Fibroblast of skin of back (primary cell): ENCODE measurements at regions not wholly inside any gene's neighbourhood (a gene's known extent, or its start where the extent isn't known, plus 50 kb on each side); places are given as distances from the start of the nearest gene placed in this dataset.
"Not testable (repeated sequence)": the region's sequence is repeated elsewhere in the genome, so short reads cannot be mapped to it uniquely, and the experiment has no call there.

Experiments
- DNase-seq: peaks from one replicate; pipeline ENCODE4 v3.0.0-alpha.2; 2013

DNA sequence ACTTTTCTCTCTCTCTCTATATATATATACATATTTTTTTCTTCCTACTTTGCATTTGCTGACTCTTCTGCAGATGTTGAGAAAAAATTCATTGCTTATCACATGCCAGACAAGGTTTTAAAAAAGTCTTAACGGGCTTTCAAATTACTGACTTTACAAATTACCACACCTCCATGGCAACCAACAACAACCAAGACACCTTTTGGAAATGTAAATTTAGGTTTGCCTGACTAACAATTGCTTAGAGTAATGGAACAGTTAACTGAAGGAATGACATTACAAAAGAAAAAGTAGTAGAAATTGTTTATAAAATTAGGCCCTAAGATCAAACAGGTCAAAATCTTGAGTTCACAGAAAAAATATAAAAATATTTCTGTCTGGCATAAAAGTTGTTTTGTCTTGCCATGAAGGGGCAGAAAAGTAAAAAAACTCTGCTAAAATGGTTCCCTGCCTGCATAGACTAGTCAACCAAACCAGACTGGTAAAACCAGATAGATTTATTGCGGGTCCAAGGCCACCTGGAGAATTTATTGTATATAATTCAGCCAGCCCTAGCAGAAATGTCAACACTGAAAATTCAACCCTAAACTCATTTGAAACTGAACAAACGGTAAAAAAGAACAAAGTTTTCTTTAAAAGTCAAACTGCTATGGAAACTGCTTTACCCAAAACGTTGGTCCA, 92.8 kb upstream of the FRMD1 start:
- no peak for DNase-seq

DNA sequence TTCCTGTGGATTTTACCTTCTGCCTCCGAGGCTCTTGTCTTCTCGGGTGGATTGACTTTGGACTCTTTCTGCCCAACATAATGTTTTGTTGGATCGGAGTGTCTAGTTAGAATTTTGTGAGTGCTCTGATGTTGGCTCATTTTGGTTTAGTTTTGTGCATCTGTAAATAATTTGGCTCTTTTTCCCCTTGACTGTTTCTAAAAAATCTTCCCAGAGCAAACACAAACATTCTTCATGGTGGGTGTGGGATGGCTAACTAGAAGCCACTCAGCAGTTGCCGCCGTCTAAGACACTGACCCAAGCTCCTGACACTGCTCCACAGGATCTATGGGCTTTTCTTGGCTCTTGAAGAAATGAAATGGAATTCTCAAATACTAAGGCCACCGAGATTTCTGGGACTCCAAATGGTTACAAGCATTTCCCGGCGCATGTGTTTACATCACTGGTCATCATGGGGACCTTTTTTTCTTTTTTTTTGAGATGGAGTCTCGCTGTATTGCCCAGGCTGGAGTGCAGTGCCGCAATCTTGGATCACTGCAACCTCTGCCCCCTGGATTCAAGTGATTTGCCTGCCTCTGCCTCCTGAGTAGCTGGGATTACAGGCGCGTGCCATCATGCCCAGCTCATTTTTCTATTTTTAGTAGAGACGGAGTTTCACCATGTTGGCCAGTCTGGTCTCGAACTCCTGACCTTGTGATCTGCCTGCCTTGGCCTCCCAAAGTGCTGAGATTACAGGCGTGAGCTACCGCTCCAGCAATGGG, 92.0 kb upstream of the FRMD1 start:
- no peak for DNase-seq

DNA sequence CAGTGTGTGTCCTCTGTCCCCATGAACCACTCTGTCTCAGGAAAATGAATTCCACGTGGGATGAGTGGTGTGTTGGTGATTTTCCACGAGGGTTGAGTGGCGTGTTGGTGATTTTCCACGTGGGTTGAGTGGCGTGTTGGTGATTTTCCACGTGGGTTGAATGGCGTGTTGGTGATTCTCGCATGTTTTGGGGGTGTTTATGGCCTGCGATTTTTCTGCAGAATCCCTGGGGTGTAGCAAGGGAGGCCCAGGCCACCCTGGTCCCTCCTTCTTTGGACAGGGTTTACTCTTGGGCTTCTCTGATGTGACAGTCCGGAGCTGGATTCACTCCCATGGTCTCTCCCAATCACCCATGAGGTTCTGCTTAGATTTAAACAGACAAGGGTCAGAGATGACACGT, 90.6 kb upstream of the FRMD1 start:
- DNase-seq: no peak

DNA sequence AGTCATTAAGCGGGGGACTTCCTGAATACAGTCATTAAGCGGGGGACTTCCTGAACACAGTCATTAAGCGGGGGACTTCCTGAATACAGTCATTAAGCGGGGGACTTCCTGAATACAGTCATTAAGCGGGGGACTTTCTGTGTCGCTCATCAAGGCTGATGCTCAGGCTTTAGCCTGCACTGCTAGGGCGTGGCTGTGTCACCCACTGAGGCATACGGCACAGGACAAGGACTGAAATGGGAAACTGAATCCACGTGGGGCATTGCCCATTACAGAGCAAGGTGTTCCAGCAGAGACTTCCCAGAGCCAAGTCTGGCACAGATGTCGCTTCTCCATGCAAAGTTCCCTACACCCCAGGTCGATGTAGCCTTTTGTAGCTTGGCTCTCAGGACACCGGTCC, 89.9 kb upstream of the FRMD1 start:
- not testable (repeated sequence) for DNase-seq

DNA sequence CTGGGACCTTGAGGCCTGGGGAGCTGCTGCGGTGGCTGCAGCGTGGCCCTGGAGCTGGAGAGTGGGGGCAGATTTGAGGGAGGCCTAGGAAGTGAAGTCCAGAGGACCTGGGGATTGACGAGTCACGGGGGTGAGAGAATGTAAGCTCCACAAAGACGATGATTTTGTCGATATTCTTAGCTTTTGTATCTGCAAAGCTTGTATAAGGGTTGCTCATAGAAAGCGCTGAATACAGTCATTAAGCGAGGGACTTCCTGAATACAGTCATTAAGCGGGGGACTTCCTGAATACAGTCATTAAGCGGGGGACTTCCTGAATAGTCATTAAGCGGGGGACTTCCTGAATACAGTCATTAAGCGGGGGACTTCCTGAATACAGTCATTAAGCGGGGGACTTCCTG, 89.3 kb upstream of the FRMD1 start:
- DNase-seq: not testable (repeated sequence)

DNA sequence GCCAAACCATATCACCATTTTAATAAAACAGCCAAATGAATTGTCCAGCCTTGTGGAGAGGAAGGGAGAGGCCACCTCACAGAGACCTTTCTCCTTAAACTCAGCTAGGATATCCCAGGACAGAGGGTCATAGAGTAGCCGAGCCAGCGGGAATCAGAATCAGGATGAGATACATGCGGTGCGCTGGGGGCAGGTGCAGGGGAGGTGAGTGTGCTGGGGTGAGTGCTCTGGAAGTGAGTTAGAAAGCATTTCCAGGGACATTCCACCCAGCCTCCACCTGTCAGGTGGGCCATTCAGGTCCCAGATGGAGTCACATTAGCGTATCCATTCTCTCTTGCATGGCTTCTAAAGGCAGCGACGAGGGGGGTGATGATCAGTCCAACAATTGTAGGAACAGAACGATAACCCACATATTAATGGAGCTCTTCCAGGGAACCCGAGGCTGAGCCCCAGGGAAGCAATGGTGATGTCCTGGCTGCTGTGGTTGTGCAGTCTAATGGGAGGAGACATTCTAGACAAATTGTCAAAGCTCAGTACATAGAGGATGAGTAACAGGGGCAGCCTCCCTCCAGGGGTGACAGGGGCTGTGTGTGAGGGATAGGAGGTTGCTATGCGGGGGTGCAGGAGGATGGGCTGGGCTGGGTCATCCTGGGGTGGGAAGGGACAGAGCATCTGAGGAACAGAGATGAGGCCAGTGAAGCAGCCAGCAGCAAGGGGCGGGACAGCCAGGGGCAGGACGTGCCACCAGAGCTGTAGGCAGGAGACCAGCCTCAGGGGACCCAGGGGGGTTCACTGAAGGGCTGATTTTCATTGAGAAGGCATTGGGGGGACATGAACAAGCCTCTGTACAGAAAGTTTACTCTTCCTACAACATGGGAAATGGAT, 88.7 kb upstream of the FRMD1 start:
- no peak for DNase-seq

DNA sequence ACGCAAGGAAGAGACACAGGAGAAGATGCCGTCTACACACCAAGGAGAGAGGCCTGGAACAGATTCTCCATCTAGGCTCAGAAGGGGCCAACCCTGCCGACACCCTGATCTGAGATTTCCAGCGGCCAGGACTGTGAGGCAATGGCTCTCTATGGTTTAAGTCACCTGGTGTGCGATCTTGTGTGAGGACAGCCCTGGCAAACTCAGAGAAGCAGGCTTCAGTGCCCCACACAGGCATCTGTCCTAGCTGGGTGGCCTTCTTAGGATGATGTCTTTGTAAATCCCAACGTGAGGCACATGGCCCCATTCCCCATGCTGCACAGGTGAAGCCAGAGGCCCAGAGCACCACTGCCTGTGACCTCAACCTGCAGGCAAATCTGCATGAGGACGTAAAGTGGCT, 87.6 kb upstream of the FRMD1 start:
- no peak for DNase-seq

DNA sequence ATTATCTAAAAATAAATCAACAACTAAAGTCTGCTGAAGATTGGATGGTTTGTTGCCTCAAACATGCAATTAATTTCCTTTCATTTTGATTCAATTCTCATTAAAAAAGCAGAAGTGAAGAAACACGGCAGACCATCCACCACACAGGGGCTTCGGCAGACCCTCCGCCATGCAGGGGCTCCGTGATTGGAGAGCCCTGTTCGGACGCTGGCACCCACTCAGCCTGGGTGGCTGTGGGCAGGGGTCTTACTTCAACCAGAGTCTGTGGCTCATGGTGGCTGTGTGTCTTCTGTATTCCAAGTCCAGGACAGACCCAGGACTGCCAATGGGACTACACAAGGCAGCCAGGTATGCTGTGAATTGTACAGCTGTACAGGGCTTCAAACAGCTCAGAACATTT, 86.9 kb upstream of the FRMD1 start:
- DNase-seq: no peak

DNA sequence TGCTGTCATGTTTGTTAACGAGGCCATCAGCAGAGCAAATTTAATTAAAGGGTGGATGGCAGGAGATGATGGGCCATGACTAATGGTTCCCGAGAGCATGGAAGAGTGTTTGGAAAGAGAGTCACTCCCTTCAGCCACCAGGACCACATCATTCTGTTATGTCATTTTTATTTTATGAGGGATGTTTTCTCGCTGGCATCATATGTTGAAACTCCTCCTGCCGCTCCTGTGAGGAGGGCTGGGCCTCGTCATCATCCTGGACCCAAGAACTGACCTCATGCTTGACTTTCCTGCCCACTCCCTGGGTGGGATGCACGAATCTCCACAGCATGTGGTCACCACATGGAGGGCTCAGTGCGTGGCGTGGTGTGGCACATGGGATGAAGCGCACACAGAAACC, 86.4 kb upstream of the FRMD1 start:
- peak; percentile 64 for DNase-seq

DNA sequence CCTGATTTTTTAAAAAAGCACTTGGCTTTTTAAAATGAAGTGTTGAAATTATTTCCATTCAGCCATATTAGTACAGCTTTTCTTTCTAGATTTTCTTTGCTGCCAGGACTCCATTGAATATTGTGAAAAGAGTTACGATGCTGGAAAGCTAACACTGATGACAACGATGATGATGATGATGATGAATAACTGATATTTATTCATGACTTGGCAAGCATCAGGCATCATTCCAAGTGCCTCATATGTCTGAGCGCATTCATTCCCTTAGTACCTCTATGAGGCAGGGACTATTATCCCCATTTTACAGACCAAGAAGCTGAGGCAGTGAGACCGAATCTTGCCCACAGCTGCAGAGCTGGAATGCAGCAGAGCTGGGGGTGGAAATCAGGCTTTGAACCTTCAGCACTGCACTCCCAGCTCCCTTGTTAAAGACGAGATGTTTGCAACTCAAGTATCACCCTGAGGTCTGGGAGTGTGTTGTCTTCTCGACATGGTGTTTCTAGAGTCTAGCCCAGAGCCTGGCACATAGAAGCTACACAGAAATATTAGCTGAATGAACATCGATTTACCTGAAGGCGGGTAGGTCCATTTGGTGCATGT, 85.5 kb upstream of the FRMD1 start:
- no peak for DNase-seq

DNA sequence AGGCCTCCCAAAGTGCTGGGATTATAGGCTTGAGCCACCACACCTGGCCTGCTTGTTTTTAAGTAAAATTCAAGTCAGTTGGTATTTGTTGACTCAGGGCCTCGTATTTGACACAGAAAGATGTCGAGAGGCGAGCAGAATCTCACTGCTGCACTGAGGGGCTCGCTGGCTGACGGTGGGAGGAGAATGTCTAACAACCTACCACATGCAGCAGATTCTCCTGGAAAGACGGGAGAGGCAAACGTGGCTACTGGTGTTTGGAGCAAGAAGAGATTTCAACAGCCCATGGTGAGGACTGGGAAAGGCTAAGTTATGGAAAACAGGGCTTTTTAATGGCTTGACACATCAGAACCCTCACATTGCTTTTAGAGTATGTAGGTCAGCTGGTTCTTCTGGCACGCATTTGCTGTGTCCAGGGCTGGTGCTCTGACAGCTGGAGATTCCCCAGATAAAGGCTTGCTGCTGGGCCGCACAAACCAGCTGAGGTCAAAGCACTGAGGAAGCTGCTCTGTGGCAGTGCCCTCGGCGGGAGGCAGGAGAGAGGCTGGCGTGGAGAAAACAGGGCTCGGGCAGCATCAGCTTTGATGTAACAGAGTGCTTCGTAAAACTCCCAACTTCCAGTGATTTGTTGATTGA, 84.2 kb upstream of the FRMD1 start:
- no peak for DNase-seq

DNA sequence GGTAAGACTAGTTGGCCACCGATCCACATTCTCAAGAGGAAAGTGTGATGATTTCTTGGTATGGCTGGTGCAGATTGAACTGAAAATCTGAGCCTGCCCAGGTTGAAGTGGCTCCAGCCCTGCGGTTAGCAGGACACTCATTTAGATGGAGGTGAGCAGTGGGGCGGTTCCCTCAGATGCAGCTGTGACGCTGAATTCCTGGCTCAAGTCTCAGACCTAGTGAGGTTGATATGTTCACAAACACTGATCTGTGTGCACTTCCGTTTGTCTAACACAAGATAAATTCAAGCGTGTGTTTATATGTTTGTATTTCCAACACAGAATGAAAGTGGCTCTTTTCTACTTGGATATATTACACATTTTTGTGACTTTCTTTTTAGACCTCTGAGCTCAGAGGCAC, 83.4 kb upstream of the FRMD1 start:
- DNase-seq: no peak

DNA sequence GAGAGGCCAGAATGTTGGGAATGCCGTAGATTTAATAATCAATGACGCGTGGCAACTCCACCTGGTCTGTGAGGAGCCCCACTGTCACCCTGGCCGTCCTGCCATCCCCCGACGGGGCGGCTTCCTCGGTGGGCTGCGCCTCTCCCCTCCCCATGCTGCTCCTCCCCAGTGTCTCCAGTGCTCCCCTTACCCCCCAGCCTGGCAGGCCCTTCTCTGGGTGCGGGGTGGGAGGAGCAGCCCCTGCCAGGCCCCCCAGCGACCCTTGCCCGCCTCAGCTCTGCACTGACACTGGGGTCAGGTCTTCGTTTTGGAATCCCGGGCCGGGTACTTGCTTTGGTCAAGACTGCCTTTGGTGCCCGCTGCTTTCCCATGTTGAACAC, 82.3 kb upstream of the FRMD1 start:
- no peak for DNase-seq

DNA sequence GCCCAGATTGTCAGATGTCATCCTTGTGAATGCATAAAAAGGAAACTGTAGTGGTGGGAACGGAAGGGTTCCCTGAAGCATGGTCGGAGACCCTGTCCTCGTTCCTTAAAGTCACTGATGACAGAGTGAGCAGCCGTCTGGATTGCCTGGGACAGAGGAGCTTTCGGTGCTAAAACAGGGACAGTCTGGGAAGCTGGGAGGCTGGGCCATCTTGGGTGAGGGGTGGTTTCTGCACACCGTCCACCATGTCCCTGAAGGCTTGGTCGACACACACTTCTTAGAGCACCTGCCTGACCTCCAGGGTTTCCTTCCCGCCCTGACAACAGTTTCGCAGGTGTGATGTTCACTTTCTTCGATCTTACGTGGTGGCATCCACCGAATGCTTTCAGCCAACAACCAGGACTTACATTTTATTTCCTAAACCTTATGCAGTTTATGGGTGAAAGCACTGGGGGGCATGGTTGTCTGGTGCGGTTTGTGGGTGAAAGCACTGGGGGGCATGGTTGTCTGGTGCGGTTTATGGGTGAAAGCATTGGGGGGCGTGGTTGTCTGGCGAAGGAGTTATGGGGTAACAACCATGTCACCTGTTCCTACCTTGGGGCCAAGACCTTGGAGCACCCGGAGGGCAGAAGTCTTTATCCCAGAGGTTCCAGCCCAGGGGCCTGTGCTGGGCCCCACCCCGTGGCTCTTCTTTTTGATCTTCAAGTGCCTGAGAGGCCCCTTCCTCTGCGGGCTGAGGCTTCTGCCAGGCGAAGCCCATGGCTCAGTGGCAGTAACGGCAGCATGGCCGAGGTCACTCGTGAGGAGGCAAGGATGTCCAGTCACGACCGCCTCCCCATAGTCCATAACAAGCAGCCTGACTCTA, 81.7 kb upstream of the FRMD1 start:
- DNase-seq: no peak

DNA sequence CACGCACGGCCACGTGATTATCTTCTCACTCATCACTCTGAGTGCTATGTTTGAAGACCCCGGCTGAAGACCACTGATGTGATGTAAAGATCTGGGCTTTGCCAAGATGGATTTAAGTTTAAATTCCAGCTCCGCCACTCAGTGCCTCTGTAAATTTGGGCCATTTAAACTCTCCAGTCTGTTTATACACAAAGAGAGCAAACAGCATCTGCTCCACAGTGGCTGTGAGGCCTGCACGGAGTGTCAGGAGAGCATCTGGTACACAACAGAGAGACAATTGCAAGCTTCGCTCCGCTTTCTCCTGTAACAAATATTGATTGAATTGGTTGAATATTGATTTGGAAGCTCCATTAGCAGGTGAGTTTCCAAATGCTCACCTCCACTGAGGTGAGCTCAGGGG, 80.5 kb upstream of the FRMD1 start:
- no peak for DNase-seq

DNA sequence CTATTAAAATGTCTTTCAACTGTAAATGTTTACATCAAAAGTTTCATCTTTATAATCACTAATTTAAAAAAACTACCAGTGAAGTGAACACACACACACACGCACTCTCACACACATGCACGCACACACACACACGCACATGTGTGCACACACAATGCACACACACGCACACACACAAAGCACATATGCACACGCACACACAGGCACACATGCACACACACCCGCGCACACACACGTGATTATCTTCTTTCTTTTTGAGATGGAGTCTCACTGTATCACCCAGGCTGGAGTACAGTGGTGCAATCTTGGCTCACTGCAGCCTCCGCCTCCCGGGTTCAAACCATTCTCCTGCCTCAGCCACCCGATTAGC, 80.0 kb upstream of the FRMD1 start:
- DNase-seq: no peak

DNA sequence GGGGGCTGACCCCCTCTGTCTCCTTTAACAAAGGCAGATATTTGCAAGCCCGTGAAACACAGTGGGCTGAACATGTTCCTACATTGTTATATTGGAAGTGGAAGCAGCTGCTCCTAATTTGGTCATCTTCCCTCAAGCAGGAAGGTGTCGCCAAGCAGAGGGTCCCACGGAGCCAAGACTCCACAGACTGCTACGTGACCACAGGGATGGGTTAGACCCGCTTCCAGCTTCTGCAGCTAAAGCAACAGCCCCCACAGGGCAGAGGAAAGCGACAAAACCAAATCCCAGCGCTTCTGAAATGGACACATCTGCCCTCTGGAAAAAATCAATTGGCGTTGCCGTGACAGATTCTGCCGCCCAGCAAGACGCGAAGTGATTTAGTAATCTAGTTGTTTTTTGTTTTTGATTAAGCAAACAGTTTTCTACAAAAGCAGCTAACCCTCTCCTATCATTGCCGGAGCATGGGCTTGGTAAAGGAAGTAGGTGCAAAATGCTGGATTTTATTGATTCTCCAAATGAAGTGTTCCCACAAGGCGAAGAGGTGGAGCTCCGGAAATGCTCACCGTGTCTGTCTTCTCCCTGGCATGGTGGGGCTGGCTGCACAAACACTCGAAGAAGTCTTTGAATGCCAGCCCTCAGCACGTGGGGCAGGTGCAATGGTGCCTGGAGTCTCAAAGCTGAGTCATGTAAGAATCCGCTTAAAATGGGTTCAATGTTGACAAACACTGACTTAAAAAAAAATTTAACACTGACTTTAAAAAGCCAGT, 79.4 kb upstream of the FRMD1 start:
- no peak for DNase-seq

DNA sequence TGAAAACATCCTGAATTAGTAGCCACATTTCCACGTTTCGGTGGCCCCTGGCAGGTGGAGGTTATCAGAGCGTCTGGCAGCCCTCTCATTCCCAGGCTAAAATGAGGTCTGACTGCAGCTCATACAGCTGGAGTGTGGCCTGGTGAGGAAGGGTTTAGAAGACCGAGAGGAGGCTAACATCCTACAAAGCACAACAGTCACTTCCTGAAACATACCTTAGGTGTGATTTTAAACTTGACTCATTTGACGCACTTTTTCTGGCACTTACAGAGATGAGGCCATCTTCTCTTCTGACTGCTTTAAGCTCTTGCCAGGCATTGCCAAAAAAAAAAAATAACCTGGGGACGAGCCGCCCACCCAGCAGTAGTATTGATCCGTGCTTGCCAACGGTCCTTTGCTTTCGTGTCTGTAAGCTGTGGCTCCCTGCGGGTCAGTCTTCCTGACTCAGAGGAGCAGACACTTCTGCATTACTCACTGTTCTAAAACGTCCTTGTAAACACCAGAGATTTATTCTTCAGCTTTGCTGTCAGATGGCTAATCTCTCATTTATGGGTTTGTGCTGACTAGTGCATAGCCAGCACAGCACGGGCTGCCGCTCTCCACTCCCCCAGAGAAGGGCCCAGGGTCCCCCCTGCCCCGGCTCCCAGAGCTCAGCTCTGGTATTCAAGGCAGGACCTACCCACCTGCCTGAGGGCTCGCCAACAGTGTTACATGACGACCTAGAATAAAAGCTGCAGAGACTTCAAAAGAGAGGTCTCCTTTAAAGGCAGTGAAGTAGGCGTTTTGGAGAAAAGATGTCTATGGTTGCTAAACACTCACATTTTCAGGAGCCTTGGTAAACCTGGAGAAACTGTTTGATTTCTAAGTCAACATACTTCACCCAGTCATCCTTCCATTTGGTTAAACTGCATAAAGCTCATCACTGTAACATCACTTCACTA, 78.5 kb upstream of the FRMD1 start:
- DNase-seq: peak; percentile 86

DNA sequence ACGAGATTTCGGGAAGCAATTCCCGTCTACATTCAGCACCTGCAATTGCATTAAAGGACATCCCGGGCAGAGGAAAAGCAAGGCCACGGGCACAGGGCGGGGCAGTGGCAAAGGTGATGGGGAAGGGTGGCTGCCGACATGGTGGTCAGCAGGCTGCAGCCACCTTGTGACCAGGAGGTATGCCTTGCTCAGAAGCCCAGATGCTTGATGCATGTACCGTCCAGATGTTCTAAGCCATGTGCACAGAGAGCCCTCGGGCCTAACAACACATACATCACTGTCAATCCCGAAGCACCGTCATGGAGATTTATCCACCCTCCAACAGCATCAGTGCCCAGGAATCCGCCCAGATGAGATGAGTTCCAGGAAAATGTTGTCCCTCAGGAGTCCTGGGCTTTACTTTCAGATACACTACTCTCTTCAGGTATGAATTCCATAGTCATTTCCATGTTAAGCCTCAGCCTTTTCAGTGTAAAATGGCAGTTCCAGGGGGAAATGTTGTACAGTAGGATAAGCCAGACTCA, 77.8 kb upstream of the FRMD1 start:
- no peak for DNase-seq
